GM18868 (cell line): ENCODE measurements at regions not wholly inside any gene's neighbourhood (a gene's known extent, or its start where the extent isn't known, plus 50 kb on each side); places are given as distances from the start of the nearest gene placed in this dataset.
"Not testable (repeated sequence)": the region's sequence is repeated elsewhere in the genome, so short reads cannot be mapped to it uniquely, and the experiment has no call there.

Experiments used
- ATAC-seq: cut with Tn5 transposase; IDR thresholded peaks from one replicate; pipeline ENCODE4 v1.9.1; 2021; ENCODE audit warnings: mild to moderate bottlenecking, moderate library complexity; ENCODE audit not compliant: unreplicated experiment

DNA sequence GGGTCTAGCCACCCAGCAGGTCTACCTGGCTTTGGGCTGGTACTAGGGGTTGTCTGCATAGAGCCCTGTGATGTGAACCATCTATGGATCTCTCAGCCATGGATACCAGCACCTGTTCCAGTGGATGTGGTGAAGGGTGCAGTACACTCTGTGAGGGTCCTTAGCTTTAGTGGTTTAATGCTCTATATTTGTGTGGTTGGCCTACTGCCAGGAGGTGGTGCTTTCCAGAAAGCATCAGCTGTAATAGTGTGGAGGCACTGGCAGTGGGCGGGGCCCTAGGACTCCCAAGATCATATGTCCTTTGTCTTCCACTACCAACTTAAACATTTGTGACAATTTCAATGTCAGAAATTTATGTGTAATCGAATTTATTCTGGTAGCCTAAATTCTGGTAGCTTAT lies 1065.1 kb downstream of the RPIA start:
- ATAC-seq, result not testable (repeated sequence)

DNA sequence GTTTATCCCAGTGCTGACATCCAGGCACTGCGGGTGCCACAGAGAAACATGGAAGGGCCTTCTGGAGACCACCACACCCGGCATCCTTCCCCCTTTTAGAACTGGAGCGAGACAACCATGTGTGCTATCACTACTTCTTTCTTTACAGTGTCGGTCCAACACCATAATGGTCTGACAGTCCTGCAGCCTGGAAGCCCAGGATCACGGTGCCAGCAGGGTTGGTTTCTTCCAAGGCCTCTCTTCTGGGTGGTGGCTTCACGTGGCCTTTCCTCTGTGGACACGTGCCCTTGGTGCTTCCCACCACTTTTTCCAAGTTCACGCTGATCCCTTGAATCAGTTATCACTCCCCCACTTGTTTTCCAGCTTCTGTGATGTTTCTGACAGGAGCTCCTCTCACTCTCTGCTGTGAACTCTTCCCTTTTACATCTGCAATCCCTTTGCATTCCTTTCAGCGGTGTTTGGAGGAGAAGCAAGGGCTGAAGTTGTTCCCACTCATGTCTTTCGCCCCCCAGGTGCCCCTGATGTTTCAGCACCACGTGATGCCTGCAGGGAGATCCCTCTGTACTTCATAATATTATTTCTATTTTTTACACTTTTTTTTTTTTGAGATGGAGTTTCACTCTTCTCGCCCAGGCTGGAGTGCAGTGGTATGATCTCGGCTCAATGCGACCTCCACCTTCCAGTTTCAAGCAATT lies 1067.0 kb downstream of the RPIA start:
- ATAC-seq, result not testable (repeated sequence)

GRCh38 chr2:89760762-89761161 lies 1069.3 kb downstream of the RPIA start:
- not testable (repeated sequence) for ATAC-seq

DNA sequence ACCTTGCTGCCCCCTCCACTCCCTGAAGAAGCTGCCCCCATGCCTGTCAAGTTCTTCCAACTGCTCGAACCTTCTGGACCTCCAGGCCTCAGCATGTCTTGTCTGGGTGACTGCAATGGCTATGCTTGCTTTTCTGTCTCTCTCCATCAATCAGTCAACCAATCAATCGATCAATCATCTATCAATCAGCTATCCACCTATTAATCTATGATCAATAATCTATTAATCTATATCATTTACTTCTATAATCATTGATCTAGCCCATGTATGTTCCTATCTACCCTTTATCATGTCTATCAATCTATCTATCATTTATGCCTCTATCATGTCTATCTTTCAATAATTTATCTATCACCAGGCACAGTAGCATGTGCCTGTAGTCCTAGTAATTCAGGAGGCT lies 1069.7 kb downstream of the RPIA start:
- not testable (repeated sequence) for ATAC-seq

GRCh38 chr2:89761863-89762262 lies 1070.4 kb downstream of the RPIA start:
- not testable (repeated sequence) for ATAC-seq

DNA sequence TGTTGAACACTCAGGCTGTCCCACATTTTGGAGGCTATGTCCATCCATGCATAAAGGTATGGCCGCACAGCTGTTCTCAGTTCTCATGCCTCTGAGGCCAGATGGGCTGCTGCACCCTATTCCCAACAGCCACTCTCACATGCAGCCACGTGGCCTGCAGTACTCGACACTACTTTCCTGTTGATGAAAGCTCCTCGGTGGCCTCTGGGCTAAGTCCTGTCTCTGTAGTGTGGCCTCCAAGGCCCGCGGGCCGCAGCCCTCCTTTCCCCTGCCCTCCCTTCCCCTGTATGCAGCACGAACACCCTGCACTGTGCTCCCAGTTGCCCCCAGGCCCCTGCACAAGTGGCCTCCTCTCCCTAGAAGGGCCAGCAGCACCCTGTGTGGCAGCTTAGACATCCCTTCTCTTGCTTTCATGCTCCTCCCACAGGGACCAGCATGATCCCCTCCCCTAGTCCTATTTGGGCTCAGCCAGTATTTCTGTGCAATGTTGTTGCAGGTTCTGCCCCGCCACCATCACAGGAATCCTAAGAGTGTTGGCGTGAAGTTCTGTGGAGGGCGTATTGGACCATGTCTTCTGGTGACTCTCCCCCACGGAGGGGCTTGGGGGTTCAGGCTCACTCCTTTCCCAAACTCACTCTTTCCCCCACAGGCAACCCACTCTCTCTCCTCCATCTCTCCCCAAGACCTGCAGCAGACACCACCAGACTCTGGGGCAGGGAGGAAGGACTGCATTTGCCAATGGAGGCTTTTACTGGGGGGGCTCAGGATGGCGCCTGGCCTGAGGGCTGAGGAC lies 1071.2 kb downstream of the RPIA start:
- not testable (repeated sequence) for ATAC-seq

GRCh38 chr2:89763254-89763580 lies 1071.7 kb downstream of the RPIA start:
- ATAC-seq, result no peak

DNA sequence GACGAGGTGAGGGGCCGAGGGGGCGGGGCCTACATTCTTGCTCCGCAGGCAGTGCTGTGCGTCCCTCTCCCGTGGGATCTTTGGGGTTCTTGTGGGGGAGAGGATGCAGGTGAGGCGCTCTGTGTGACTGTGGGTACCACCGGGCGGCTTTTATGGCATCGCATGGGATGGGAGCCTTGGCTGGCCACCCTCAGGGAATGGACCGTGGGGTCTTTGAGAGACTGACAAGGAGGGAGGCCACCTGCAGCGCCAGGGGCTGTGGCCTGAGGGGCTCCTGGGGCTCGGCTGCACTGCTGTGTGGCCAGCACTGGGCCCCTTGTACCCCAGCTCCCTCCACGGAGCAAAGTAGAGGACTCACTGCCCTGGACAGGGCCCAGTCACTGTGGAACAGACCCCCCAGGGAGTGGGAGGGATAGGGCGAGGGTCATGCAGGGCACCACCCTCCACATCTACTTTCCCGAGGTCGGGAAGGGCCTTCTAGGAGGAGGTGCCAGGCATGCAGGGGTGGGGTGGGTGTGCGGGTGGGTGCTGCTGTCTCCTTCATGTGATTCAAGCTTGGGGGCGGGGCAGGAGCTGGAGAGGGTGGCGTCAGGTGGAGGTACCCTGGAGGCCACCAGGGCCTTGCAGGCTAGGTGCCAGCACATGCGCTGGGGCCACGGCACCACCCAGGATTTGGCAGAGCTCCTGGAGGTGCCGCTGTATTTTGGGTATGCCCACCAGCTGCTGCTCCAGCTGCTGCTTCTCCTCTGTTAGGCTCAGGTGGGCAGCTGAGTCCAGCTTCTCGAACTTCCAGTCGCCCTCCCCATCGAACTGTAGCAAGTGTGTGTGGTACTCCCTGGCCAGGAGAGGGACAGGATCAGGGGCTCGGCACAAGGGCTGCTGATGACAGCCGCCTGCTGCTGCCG lies 1072.4 kb downstream of the RPIA start:
- no peak for ATAC-seq

DNA sequence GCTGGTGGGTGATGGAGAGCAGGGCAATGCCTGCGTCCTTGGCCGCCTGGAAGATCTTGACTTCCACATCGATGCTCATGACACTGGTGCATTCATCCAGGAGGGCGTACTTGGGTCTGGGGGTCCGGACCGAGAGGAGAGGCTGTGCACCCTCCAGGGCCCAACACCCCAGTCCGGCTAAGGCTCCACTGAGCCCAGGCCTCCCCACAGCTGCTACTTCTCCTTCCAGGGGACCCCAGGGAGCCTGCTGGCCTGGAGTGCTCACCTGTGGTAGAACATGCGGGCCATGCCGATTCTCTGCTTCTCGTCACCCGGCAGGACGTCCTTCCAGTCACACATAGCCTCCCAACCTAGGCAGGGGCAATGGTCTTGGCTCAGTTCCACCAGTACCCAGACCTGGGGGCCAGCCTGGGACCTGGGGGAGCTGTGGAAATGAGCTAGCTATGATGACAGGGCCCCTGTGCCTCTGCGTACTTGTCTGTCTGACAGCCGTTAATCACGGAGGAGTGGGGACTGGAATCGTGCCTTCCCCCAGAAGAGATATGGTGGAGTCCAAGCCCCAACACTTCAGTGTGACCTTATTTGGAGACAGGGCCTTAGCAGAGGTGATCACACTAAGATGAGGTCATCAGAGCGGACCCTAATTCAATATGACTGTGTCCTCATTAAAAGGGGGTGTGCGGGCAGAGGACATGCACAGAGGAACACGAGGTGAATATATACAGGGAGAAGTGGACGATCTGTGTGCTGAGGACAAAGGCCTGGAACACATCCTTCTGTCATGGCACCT lies 1073.3 kb downstream of the RPIA start:
- not testable (repeated sequence) for ATAC-seq

- ATAC-seq, result not testable (repeated sequence)
Observed at GRCh38 chr2:89765361-89765718, 1073.9 kb downstream of the RPIA start.

DNA sequence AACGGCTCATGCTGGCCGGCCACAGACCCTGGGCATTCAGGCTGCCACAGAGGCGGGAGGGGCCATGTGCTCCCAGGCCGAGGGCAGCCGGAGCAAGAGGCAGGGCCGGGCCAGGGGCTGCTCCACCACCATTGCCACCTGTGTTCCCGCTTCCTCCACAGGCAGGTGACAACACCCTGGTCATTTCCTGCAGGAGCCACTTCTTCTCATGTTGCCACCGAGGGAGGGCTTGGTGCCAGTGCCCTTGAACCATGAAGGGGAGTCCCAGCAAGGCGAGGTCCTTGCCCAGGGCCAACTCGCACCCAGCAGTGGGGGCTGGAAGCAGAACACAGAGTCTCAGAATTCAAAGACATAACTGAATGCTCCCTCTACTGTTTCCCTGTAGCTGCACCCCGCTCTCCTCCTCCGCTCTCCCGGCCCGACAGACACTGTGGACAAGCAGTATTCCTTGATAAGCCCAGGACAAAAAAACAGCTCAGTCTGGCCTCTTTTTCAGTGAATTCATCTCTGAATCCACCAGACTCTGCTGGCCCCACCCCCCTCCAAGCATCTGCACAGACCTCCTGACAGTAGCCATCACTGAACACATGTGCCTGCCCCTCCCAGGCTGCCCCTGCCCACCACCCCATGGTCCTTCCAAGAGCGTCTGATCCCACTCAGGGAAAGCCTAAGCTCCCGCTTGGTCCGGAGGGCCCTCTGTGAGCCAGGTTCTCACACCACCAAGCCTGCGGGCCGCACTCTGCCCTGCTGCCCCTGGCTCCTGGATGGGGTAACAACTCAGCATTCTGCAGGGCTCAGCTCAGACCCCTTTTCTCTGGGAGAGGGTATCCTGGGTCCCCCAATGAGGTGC lies 1074.9 kb downstream of the RPIA start:
- ATAC-seq, result not testable (repeated sequence)

- ATAC-seq, result not testable (repeated sequence)
Observed at GRCh38 chr2:89767058-89767457, 1075.6 kb downstream of the RPIA start.

GRCh38 chr2:89767572-89768435 lies 1076.3 kb downstream of the RPIA start:
- ATAC-seq, result no peak

- no peak for ATAC-seq
Observed at GRCh38 chr2:89775885-89776284, 1084.4 kb downstream of the RPIA start.

DNA sequence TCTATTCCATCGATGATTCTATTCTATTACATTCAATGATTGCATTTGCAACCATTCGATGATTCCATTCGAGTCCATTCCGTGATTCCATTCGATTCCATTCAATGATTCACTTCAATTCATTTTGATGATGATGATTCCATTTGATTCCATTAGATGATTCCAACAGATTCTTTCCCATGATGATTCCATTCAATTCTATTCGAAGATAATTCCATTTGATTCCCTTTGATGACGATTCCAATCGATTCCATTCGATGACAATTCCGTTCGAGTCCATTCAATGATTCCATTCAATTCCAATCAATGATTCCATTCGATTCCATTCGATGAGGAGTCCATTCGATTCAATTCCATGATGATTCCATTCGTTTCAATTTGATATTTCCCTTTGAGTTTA lies 1088.8 kb downstream of the RPIA start:
- no peak for ATAC-seq

GRCh38 chr2:89781962-89782361 lies 1090.5 kb downstream of the RPIA start:
- ATAC-seq, result no peak

DNA sequence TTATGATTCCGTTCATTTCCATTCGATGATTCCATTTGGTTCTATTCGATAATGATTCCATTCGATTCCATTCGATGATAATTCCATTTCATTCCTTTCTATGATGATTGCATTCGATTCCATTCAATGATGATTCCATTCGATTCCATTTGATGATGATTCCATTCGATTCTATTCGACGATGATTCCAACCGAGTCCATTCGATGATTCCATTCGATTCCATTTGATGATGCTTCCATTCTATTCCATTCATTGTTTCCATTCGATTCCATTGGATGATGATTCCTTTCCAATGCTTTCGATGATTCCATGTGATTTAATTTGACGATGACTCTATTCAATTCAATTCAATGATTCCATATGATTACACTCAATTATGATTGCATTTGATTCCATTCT lies 1093.5 kb downstream of the RPIA start:
- no peak for ATAC-seq

DNA sequence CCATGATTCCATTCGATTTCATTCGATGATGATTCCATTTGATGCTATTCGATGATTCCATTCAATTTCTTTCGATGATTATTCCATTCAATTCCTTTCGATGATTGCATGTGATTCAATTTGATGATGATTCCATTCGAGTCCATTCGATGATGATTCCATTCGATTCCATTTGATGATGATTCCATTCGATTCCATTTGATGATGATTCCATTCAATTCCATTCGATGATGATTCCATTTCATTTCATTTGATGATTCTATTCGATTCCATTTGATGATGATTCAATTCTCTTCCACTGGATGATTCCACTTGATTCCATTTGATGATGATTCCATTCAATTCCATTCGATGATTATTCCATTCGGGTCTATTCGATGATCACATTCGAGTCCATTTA lies 1094.1 kb downstream of the RPIA start:
- not testable (repeated sequence) for ATAC-seq

- ATAC-seq, result not testable (repeated sequence)
Observed at GRCh38 chr2:89786642-89787041, 1095.2 kb downstream of the RPIA start.
